ENCODE measurements at regions not wholly inside any gene's neighbourhood (a gene's known extent, or its start where the extent isn't known, plus 50 kb on each side); places are given as distances from the start of the nearest gene placed in this dataset.

GRCh38 chr1:229002451-229002960 is 267.2 kb downstream of the RHOU start:
- no peaks in the 10 kb centered on the region for H4K20me1 ChIP-seq (ENCODE audit: insufficient read depth, low read length)
- H3K36me3 ChIP-seq (replicated peaks; ENCODE audit: insufficient read depth, low read length) = no peaks in the 10 kb centered on the region
- H3K4me1 ChIP-seq (ENCODE audit: low read length) = no peaks in the 10 kb centered on the region
- H2AFZ ChIP-seq (ENCODE audit: low read length) = no peak overlapping the region
- H3F3A ChIP-seq (ENCODE audit: insufficient read depth, low read length) = no peaks in the 10 kb centered on the region
- no peak overlapping the region for H3K27ac ChIP-seq (ENCODE audit: low read length)
- TF ChIP-seq, protein P1, sequence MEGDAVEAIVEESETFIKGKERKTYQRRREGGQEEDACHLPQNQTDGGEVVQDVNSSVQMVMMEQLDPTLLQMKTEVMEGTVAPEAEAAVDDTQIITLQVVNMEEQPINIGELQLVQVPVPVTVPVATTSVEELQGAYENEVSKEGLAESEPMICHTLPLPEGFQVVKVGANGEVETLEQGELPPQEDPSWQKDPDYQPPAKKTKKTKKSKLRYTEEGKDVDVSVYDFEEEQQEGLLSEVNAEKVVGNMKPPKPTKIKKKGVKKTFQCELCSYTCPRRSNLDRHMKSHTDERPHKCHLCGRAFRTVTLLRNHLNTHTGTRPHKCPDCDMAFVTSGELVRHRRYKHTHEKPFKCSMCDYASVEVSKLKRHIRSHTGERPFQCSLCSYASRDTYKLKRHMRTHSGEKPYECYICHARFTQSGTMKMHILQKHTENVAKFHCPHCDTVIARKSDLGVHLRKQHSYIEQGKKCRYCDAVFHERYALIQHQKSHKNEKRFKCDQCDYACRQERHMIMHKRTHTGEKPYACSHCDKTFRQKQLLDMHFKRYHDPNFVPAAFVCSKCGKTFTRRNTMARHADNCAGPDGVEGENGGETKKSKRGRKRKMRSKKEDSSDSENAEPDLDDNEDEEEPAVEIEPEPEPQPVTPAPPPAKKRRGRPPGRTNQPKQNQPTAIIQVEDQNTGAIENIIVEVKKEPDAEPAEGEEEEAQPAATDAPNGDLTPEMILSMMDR (IDR thresholded peaks at IDR 0.05; ENCODE audit: low read length) = no peak
- H3K9ac ChIP-seq (ENCODE audit: low read length) = no peak overlapping the region
- no peaks in the 10 kb centered on the region for H3K9me3 ChIP-seq (replicated peaks; ENCODE audit: insufficient read depth, low read length)
- H3K4me3 ChIP-seq (ENCODE audit: low read length) = no peak overlapping the region
- no peaks in the 10 kb centered on the region for H3K27me3 ChIP-seq (replicated peaks; ENCODE audit: insufficient read depth, low read length)
- DNase-seq = no peak
- no peak overlapping the region for H3K4me2 ChIP-seq (ENCODE audit: low read depth, low read length)
- no peaks in the 10 kb centered on the region for H3K79me2 ChIP-seq (ENCODE audit: low read length)
- H3K9me2 ChIP-seq (replicated peaks; ENCODE audit: insufficient read depth, low read length) = no peaks in the 10 kb centered on the region

DNA sequence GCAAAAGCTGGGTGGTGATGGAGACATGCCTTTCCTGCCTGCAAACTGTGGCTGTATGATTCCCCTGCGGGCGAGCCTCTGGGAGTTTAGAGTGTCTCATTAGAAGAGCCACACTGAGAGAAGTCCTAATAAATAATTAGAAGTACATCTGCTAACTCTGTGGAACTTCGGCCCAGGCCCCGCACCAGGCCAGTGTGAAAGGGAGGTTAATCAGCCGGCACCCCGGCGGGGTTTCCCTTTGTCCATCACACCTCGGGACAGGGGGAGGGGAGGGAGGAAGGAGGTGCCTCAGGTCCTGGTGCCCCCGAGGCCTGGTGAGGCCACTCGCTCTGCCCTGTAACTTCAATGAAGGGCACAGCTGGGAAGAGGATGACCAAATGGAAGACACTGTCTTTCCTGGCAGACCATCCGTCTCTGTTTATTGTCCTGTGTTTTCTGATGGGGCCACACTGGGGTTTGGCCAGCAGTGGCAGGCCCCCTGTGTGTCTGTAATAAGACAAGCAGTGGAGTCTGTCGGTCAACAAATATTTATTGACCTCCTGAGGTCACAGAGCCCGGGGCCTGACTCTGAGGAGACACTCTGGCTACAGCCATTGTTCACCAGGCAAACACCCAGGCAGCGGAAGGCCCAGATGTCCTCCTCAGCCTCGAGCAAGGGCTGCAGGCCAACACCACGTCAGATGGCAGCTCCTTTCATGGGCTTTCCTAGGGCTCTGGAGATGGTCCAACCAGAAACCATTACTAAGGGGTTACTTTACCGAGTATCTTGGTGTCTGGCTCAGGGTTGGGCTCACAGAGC is 267.5 kb upstream of the RAB4A start:
- Histone ChIP-seq H3K4me2 (ENCODE audit: low read depth, low read length) (no peak overlapping the region), H3K36me3 (replicated peaks; ENCODE audit: insufficient read depth, low read length) (no peaks in the 10 kb centered on the region), H3K9me2 (replicated peaks; ENCODE audit: insufficient read depth, low read length) (no peaks in the 10 kb centered on the region), H3K9me3 (replicated peaks; ENCODE audit: insufficient read depth, low read length) (no peaks in the 10 kb centered on the region), H3K27ac (ENCODE audit: low read length) (no peak overlapping the region), H4K20me1 (ENCODE audit: insufficient read depth, low read length) (no peaks in the 10 kb centered on the region), H3K9ac (ENCODE audit: low read length) (no peak overlapping the region), H3K27me3 (replicated peaks; ENCODE audit: insufficient read depth, low read length) (no peaks in the 10 kb centered on the region), H3K4me3 (ENCODE audit: low read length) (no peak overlapping the region), H3K4me1 (ENCODE audit: low read length) (no peaks in the 10 kb centered on the region), H2AFZ (ENCODE audit: low read length) (no peak overlapping the region), H3F3A (ENCODE audit: insufficient read depth, low read length) (no peaks in the 10 kb centered on the region), H3K79me2 (ENCODE audit: low read length) (no peaks in the 10 kb centered on the region)
- no peak for DNase-seq
- TF ChIP-seq EZH2phosphoT487 (IDR thresholded peaks at IDR 0.05; ENCODE audit: low read length) (no peak), EZH2 (optimal IDR thresholded peaks at IDR 0.05; ENCODE audit: low read depth, low read length) (no peak)
- TF ChIP-seq, protein P1 (IDR thresholded peaks at IDR 0.05; ENCODE audit: low read length) = no peak

GRCh38 chr1:229004066-229004833 is 266.7 kb upstream of the RAB4A start:
- H2AFZ ChIP-seq (ENCODE audit: low read length) = no peak overlapping the region
- no peak for DNase-seq
- no peaks in the 10 kb centered on the region for H3K79me2 ChIP-seq (ENCODE audit: low read length)
- no peak overlapping the region for H3K9ac ChIP-seq (ENCODE audit: low read length)
- H3K9me3 ChIP-seq (replicated peaks; ENCODE audit: insufficient read depth, low read length) = no peaks in the 10 kb centered on the region
- TF ChIP-seq, protein P1 (IDR thresholded peaks at IDR 0.05; ENCODE audit: low read length) = no peak
- TF ChIP-seq EZH2 (optimal IDR thresholded peaks at IDR 0.05; ENCODE audit: low read depth, low read length) (no peak), EZH2phosphoT487 (IDR thresholded peaks at IDR 0.05; ENCODE audit: low read length) (no peak)
- no peaks in the 10 kb centered on the region for H3K4me1 ChIP-seq (ENCODE audit: low read length)
- no peak overlapping the region for H3K4me3 ChIP-seq (ENCODE audit: low read length)
- H3K27ac ChIP-seq (ENCODE audit: low read length) = no peak overlapping the region
- H3K9me2 ChIP-seq (replicated peaks; ENCODE audit: insufficient read depth, low read length) = no peaks in the 10 kb centered on the region
- no peaks in the 10 kb centered on the region for H3F3A ChIP-seq (ENCODE audit: insufficient read depth, low read length)
- H3K36me3 ChIP-seq (replicated peaks; ENCODE audit: insufficient read depth, low read length) = no peaks in the 10 kb centered on the region
- H3K4me2 ChIP-seq (ENCODE audit: low read depth, low read length) = no peak overlapping the region
- no peaks in the 10 kb centered on the region for H3K27me3 ChIP-seq (replicated peaks; ENCODE audit: insufficient read depth, low read length)
- H4K20me1 ChIP-seq (ENCODE audit: insufficient read depth, low read length) = no peaks in the 10 kb centered on the region
